Right lobe of liver (tissue), 6 donors: ENCODE measurements at regions not wholly inside any gene's neighbourhood (a gene's known extent, or its start where the extent isn't known, plus 50 kb on each side); places are given as distances from the start of the nearest gene placed in this dataset.
A peak's percentile ranks its signal among the peaks of the same experiment; 100 is the strongest.

Experiments
- ATAC-seq, 4 donors: fragments of 200-7000 bp; cut with Tn5 transposase; one replicate each; pipeline ENCODE4 v1.9.1; 2020; ENCODE audit warnings: mild to moderate bottlenecking in 4 of 4, moderate library complexity in 4 of 4
- DNase-seq, 3 donors: peaks; one replicate each; pipeline ENCODE4 v3.0.0-alpha.2; 2020
- H3K27ac ChIP-seq, 3 donors: fragments of 200-600 bp; one replicate each; pipeline ENCODE4 v1.8.0; 2022
- H3K27me3 ChIP-seq, 2 donors: fragments of 200-600 bp; one replicate each; pipeline ENCODE4 v1.8.0; 2022
- H3K36me3 ChIP-seq, 4 donors: fragments of 200-600 bp; sonication (generic) in 1 of 4; one replicate each; pipeline versions ENCODE4 v1.5.1 to v1.8.0; 2017 to 2022; ENCODE audit warnings: control low read depth in 1 of 4
- H3K4me1 ChIP-seq, 4 donors: fragments of 200-600 bp; sonication (generic) in 1 of 4; one replicate each; pipeline versions ENCODE4 v1.5.1 to v1.8.0; 2017 to 2022; ENCODE audit warnings: control low read depth in 1 of 4
- H3K4me3 ChIP-seq, 3 donors: fragments of 200-600 bp; one replicate each; pipeline ENCODE4 v1.8.0; 2022
- H3K9me3 ChIP-seq, 4 donors: fragments of 200-600 bp; sonication (generic) in 1 of 4; one replicate each; pipeline versions ENCODE4 v1.5.1 to v1.8.0; 2017 to 2022; ENCODE audit warnings: control low read depth in 1 of 4
- POLR2A ChIP-seq: fragments of 450-650 bp; IDR thresholded peaks from one replicate; pipeline ENCODE4 v1.6.1; 2017; ENCODE audit warnings: antibody characterized with exemption, mild to moderate bottlenecking
- WGBS: methylation state at CpG from one replicate; pipeline ENCODE4 v1.1.6; 2018; ENCODE audit warnings: low coverage, low lambda C conversion rate; ENCODE audit not compliant: insufficient coverage; ENCODE audit errors: missing lambda C conversion rate; 5-methylcytosine and 5-hydroxymethylcytosine counted together
- intact Hi-C, 2 donors: fragments of 100-400 bp; cut with DNase I; formaldehyde crosslinking; loops; one replicate each; pipeline versions ENCODE4 v1.11.2 to v1.14.1; 2022
- TF ChIP-seq, protein P1 (sequence below), 4 donors: fragments of 200-600 bp in 3 of 4; fragments of 450-650 bp in 1 of 4; IDR thresholded peaks; one replicate each; pipeline versions ENCODE4 v1.5.1 to v1.8.0; 2016 to 2022; ENCODE audit warnings: antibody characterized with exemption in 4 of 4, mild to moderate bottlenecking in 2 of 4
- donor health status: DM: no; HTN: yes; CAD: no.
- donor health status: DM: no; HTN: no; CAD: no.
- donor health status: DM: no; HTN: no; CAD: no.
- donor health status: DM: no; HTN: yes; CAD: no.
- donor health status: DM: no; HTN: yes; CAD: no.

DNA sequence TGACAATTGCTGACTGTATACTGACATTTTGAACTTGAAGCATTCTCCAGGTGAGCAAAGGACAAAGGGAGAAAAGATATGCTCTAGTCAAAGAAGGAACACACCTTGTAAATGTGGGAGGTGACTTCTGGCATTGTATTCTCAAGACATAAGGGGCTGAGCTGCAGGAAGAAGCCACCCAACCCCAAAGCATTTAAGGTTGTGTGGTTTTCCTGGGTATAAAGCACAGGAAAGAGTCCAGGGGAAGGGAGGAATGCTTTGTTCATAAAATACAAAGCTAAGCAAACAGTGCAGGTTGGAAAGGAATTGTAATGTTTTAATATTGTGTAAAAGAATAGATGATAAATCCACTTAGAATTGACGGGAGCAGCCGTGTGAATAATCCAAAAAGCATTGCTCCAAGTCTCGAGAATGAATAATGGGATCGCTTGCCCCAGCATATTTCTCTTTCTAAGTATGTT is 102.4 kb upstream of the LRIG1 start:
- H3K27me3 ChIP-seq, result no peaks in the 10 kb centered on the region
- H3K4me1 ChIP-seq, result peaks cover 0 to 5% (median 0%) of the 10 kb centered on the region in 4 donors
- DNase-seq, result no peak
- no peaks in the 10 kb centered on the region for H3K36me3 ChIP-seq
- no peaks in the 10 kb centered on the region for H3K9me3 ChIP-seq
- intact Hi-C loops, result no loop called here
- H3K27ac ChIP-seq, result no peak overlapping the region
- no peak for ATAC-seq
- H3K4me3 ChIP-seq, result no peak overlapping the region
- WGBS, result 65% methylated on average over 4 of the region's 4 CpGs
- no peak for TF ChIP-seq POLR2A
- TF ChIP-seq, protein P1, sequence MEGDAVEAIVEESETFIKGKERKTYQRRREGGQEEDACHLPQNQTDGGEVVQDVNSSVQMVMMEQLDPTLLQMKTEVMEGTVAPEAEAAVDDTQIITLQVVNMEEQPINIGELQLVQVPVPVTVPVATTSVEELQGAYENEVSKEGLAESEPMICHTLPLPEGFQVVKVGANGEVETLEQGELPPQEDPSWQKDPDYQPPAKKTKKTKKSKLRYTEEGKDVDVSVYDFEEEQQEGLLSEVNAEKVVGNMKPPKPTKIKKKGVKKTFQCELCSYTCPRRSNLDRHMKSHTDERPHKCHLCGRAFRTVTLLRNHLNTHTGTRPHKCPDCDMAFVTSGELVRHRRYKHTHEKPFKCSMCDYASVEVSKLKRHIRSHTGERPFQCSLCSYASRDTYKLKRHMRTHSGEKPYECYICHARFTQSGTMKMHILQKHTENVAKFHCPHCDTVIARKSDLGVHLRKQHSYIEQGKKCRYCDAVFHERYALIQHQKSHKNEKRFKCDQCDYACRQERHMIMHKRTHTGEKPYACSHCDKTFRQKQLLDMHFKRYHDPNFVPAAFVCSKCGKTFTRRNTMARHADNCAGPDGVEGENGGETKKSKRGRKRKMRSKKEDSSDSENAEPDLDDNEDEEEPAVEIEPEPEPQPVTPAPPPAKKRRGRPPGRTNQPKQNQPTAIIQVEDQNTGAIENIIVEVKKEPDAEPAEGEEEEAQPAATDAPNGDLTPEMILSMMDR (IDR thresholded peaks at IDR 0.05), result no peak

DNA sequence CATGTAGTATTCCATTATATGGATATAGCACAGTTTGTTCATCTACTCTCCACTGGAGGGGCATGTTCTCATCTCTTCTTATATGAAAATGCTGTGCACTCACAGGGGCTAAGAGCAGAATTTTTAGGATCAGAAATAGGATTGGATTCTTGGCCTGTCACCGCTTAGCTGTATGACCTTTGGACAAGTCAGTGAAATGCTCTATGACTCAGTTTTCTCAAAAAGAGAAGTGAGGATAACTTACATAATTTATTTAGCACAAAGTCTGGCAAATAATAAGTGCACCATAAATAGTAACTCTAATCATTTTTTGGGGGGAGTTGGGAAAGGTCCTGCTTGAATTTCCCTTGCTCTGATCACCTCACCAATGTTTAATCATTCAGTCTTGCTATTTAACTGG is 103.7 kb upstream of the LRIG1 start:
- H3K36me3 ChIP-seq, result no peaks in the 10 kb centered on the region
- H3K4me3 ChIP-seq, result no peak overlapping the region
- no peak for DNase-seq
- H3K4me1 ChIP-seq, result no peaks in the 10 kb centered on the region
- H3K9me3 ChIP-seq, result no peaks in the 10 kb centered on the region
- no peaks in the 10 kb centered on the region for H3K27me3 ChIP-seq
- WGBS, result 7% methylated on average over 1 of the region's 1 CpG
- intact Hi-C loops, result no loop called here
- H3K27ac ChIP-seq, result no peak overlapping the region
- ATAC-seq, result peak in 1 of 4 donors; percentile 53
- no peak for TF ChIP-seq POLR2A
- TF ChIP-seq, protein P1 (IDR thresholded peaks at IDR 0.05), result no peak

DNA sequence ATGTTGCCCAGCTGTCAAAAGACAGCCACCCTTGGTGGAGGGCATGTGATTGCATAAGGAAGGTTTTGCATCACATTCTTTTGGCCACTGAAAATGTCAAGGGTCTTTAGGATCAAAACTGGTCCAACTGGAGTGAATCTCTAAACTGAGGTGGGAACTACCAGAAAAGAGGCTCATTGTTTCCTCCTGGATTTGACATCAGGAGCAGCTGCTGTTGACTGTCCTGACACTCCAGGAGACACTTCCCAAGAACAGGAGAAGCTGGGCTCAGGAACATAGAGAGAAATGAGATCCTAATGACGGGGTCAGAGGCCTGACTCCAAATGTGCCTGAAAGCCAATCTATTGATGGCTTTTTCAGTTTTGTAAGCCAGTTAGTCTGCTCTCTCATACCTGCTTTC is 105.3 kb upstream of the LRIG1 start:
- WGBS, result 100% methylated on average over 1 of the region's 1 CpG
- ATAC-seq (no peak), DNase-seq (no peak)
- H3K27ac ChIP-seq, result no peak overlapping the region
- no peaks in the 10 kb centered on the region for H3K27me3 ChIP-seq
- intact Hi-C loops, result no loop called here
- H3K4me3 ChIP-seq, result no peak overlapping the region
- H3K4me1 ChIP-seq, result no peaks in the 10 kb centered on the region
- TF ChIP-seq, protein P1 (IDR thresholded peaks at IDR 0.05), result no peak
- TF ChIP-seq POLR2A, result no peak
- H3K9me3 ChIP-seq, result no peaks in the 10 kb centered on the region
- no peaks in the 10 kb centered on the region for H3K36me3 ChIP-seq

DNA sequence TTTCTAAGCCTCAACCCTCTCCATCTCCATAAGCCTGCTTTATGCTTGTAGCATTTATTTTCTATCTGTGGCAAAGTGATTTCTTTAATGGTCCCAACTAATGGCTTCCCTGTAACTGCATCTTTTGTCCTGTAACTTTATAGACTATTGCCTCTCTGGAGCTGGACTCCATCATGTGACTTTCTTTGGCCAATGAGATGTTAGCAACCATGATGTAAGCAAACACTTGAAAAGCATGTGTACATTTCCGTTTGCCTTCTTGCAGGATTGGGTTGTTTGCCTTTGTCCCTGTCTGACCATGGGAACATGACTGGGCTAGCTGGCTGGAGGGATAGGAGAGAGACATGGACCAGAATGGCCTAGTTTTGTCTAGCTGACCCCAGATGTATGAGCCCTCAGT is 106.0 kb upstream of the LRIG1 start:
- H3K4me3 ChIP-seq, result no peak overlapping the region
- no peak for ATAC-seq
- H3K36me3 ChIP-seq, result no peaks in the 10 kb centered on the region
- WGBS, result 40% methylated on average over 1 of the region's 1 CpG
- H3K27me3 ChIP-seq, result no peaks in the 10 kb centered on the region
- H3K9me3 ChIP-seq, result no peaks in the 10 kb centered on the region
- no peak overlapping the region for H3K27ac ChIP-seq
- intact Hi-C loops, result no loop called here
- no peak for DNase-seq
- H3K4me1 ChIP-seq, result no peaks in the 10 kb centered on the region
- TF ChIP-seq, protein P1 (IDR thresholded peaks at IDR 0.05), result no peak
- TF ChIP-seq POLR2A, result no peak
